Astrocyte of the spinal cord (primary cell): ENCODE measurements at regions not wholly inside any gene's neighbourhood (a gene's known extent, or its start where the extent isn't known, plus 50 kb on each side); places are given as distances from the start of the nearest gene placed in this dataset.

Experiments
- DNase-seq: peaks from one replicate; pipeline ENCODE4 v3.0.0; 2011; ENCODE audit warnings: low read depth, low spot score
- H3K4me3 ChIP-seq: 2 replicates; pipeline ENCODE4 v1.5.1; 2011; ENCODE audit warnings: low read depth, mild to moderate bottlenecking, low read length, moderate library complexity
- in situ Hi-C: cut with HindIII; loops from 2 replicates; pipeline ENCODE4 v1.10.0; 2017; ENCODE audit warnings: low sequenced_read_pairs
- TF ChIP-seq, protein P1 (sequence below): IDR thresholded peaks from 2 replicates; pipeline ENCODE4 v1.5.1; 2012; ENCODE audit warnings: low read depth, mild to moderate bottlenecking, low read length, inconsistent platforms

DNA sequence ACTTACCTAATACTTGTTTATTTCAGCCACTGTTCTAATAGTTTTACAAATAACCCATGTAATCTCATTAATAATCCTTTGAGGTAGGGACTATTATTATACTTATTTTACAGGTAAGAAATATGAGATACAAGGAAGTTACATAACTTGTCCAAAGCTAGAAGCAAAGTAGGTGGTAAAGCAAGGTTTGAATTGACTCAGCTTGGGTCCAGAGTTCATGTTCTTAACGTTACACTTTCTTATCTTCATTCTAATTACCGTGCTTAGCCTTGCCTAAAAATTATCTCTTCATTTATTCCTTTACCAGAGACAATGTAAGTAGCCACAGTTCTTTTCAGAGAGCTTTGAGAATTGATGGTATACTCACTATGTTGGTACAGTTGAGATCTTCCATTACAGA, 743.6 kb downstream of the KCNJ3 start:
- DNase-seq: no peak
- TF ChIP-seq, protein P1, sequence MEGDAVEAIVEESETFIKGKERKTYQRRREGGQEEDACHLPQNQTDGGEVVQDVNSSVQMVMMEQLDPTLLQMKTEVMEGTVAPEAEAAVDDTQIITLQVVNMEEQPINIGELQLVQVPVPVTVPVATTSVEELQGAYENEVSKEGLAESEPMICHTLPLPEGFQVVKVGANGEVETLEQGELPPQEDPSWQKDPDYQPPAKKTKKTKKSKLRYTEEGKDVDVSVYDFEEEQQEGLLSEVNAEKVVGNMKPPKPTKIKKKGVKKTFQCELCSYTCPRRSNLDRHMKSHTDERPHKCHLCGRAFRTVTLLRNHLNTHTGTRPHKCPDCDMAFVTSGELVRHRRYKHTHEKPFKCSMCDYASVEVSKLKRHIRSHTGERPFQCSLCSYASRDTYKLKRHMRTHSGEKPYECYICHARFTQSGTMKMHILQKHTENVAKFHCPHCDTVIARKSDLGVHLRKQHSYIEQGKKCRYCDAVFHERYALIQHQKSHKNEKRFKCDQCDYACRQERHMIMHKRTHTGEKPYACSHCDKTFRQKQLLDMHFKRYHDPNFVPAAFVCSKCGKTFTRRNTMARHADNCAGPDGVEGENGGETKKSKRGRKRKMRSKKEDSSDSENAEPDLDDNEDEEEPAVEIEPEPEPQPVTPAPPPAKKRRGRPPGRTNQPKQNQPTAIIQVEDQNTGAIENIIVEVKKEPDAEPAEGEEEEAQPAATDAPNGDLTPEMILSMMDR: no peak
- no peak overlapping the region for H3K4me3 ChIP-seq
- in situ Hi-C loops: no loop called here

DNA sequence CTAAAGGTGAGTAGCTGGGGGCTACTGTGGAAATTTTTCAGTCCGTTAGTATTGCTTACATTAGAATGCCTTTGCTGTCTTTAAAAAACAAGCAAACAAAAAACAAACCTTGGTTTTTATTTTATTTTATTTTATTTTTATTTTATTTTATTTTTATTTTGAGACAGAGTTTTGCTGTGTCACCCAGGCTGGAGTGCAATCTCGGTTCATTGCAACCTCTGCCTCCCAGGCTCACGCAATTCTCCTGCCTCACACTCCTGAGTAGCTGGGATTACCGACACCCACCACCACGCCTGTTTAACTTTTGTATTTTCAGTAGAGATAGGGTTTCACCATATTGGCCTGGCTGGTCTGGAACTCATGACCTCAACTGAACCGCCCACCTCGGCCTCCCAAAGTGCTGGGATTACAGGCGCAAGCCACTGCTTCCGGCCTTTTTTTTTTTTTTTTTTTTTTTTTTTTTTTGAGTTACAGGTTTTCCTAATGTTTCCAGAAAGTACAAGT, 732.6 kb downstream of the KCNJ3 start:
- DNase-seq: no peak
- TF ChIP-seq, protein P1: no peak

GRCh38 chr2:155427470-155427869, 729.0 kb downstream of the KCNJ3 start:
- TF ChIP-seq, protein P1: no peak
- no peak for DNase-seq
- in situ Hi-C loops: no loop called here
- H3K4me3 ChIP-seq: no peak overlapping the region

More for the DNA sequence above, 732.6 kb downstream of the KCNJ3 start:
- in situ Hi-C loops: no loop called here
- no peak overlapping the region for H3K4me3 ChIP-seq

- TF ChIP-seq, protein P1: no peak
- in situ Hi-C loops: no loop called here
- H3K4me3 ChIP-seq: no peak overlapping the region
- no peak for DNase-seq
These were observed 726.0 kb downstream of the KCNJ3 start for GRCh38 chr2:155424518-155424917.

GRCh38 chr2:155418753-155419152, 720.3 kb downstream of the KCNJ3 start:
- no peak overlapping the region for H3K4me3 ChIP-seq
- in situ Hi-C loops: no loop called here
- TF ChIP-seq, protein P1: no peak
- no peak for DNase-seq

DNA sequence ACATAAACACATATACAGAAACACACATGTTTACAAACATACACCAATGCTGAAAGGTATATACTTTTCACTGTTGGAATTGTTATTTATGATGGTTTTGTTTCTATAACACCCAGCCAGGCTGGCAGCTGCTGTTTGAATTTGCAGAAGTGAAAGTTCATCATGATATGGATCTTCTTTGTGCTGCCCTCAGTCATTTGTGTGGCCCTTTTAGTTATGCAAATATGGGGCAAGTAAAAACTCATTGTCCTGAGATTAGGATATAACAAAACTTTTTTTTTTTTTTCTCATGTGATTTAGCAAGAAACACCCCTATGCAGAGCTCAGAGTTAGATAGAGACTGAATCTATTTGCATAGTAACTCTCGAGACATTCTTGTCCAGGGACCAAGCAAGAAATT, 714.1 kb downstream of the KCNJ3 start:
- TF ChIP-seq, protein P1: no peak
- DNase-seq: no peak
- no peak overlapping the region for H3K4me3 ChIP-seq
- in situ Hi-C loops: no loop called here

- DNase-seq: no peak
- TF ChIP-seq, protein P1: no peak
- H3K4me3 ChIP-seq: no peak overlapping the region
- in situ Hi-C loops: no loop called here
These were observed 706.0 kb downstream of the KCNJ3 start for GRCh38 chr2:155404433-155405002.
